IMR-90 (cell line): ENCODE measurements at regions not wholly inside any gene's neighbourhood (a gene's known extent, or its start where the extent isn't known, plus 50 kb on each side); places are given as distances from the start of the nearest gene placed in this dataset.

Experiments used
- ATAC-seq: fragments of 200-7000 bp; cut with Tn5 transposase; 2 replicates; pipeline ENCODE4 v1.9.1; 2020; ENCODE audit warnings: low read depth, mild to moderate bottlenecking, moderate library complexity
- BruUV-seq: library from RNA; stranded (reverse); fragments of 400-500 nt; replicated peaks from 2 replicates; lab custom pipeline; 2021; lab: Mats Ljungman, UMichigan
- CTCF ChIA-PET: fragments of 300-600 bp; formaldehyde crosslinking; extraction: SDS; loops from one replicate; lab custom pipeline; 2021; ENCODE audit warnings: antibody characterized with exemption; lab: Yijun Ruan, JAX
- POLR2A ChIA-PET: fragments of 300-600 bp; sonication (Branson Sonifier 250); formaldehyde crosslinking; loops from one replicate; lab custom pipeline; 2022; ENCODE audit warnings: antibody characterized with exemption; ENCODE audit not compliant: unreplicated experiment; lab: Charles Lee
- DNase-seq: peaks from one replicate; pipeline ENCODE4 v3.0.0; 2013
- H2AFZ ChIP-seq: replicated peaks from 2 replicates; pipeline ENCODE3; 2013; ENCODE audit warnings: low read length, mild to moderate bottlenecking; ENCODE audit not compliant: poor library complexity
- H2AK5ac ChIP-seq: 2 replicates; pipeline ENCODE4 v1.6.1; 2013; ENCODE audit warnings: low read depth, low read length, inconsistent platforms
- H2AK9ac ChIP-seq: replicated peaks from 2 replicates; pipeline ENCODE3; 2013; ENCODE audit warnings: mild to moderate bottlenecking, low read depth, low read length, moderate library complexity; ENCODE audit not compliant: poor library complexity
- H2BK120ac ChIP-seq: 2 replicates; pipeline ENCODE4 v1.6.1; 2013; ENCODE audit warnings: low read depth, low read length, inconsistent platforms
- H2BK15ac ChIP-seq: 3 replicates; pipeline ENCODE4 v1.6.1; 2013; ENCODE audit warnings: low read depth, low read length, inconsistent platforms
- H2BK20ac ChIP-seq: 2 replicates; pipeline ENCODE4 v1.6.1; 2013; ENCODE audit warnings: low read depth, mild to moderate bottlenecking, inconsistent platforms, low read length, moderate library complexity
- H2BK5ac ChIP-seq: 2 replicates; pipeline ENCODE4 v1.6.1; 2013; ENCODE audit warnings: mild to moderate bottlenecking, low read depth, low read length, inconsistent platforms; ENCODE audit not compliant: poor library complexity, severe bottlenecking
- H3K14ac ChIP-seq: replicated peaks from 2 replicates; pipeline ENCODE4 v1.6.1; 2013; ENCODE audit warnings: low read depth, low read length, inconsistent platforms
- H3K18ac ChIP-seq: 2 replicates; pipeline ENCODE4 v1.6.1; 2013; ENCODE audit warnings: low read depth, low read length, control low read depth
- H3K23ac ChIP-seq: 2 replicates; pipeline ENCODE4 v1.6.1; 2013; ENCODE audit warnings: low read depth, low read length, inconsistent platforms
- H3K27ac ChIP-seq: 2 replicates; pipeline ENCODE4 v1.5.1; 2013; ENCODE audit warnings: mild to moderate bottlenecking, control low read depth, low read length; ENCODE audit not compliant: insufficient read depth
- H3K27me3 ChIP-seq: 2 replicates; pipeline ENCODE4 v1.6.1; 2013; ENCODE audit warnings: low read length; ENCODE audit not compliant: control insufficient read depth, insufficient read depth
- H3K36me3 ChIP-seq: 2 replicates; pipeline ENCODE4 v1.6.1; 2013; ENCODE audit warnings: low read length, mixed read lengths; ENCODE audit not compliant: control insufficient read depth, insufficient read depth
- H3K4ac ChIP-seq: 2 replicates; pipeline ENCODE4 v1.6.1; 2013; ENCODE audit warnings: low read depth, low read length, inconsistent platforms
- H3K4me1 ChIP-seq: 2 replicates; pipeline ENCODE4 v1.6.1; 2013; ENCODE audit warnings: low read length, mixed read lengths; ENCODE audit not compliant: control insufficient read depth, insufficient read depth
- H3K4me2 ChIP-seq: 2 replicates; pipeline ENCODE4 v1.6.1; 2013; ENCODE audit warnings: low read depth, mild to moderate bottlenecking, control low read depth, low read length, moderate library complexity
- H3K4me3 ChIP-seq: 2 replicates; pipeline ENCODE4 v1.5.1; 2013; ENCODE audit warnings: low read depth, mild to moderate bottlenecking, control low read depth, low read length, moderate library complexity; ENCODE audit not compliant: insufficient read depth
- H3K56ac ChIP-seq: 2 replicates; pipeline ENCODE4 v1.6.1; 2013; ENCODE audit warnings: low read length, inconsistent platforms; ENCODE audit not compliant: insufficient read depth; ENCODE audit errors: extremely low read depth
- H3K79me1 ChIP-seq, 2 experiments: 2 replicates each; pipeline ENCODE4 v1.6.1; 2013; ENCODE audit warnings: low read length in 2 of 2, inconsistent platforms in 1 of 2, low read depth in 1 of 2
- H3K9ac ChIP-seq: 2 replicates; pipeline ENCODE4 v1.6.1; 2013; ENCODE audit warnings: low read depth, low read length, control low read depth
- H3K9me1 ChIP-seq: 2 replicates; pipeline ENCODE4 v1.6.1; 2013; ENCODE audit warnings: low read length, inconsistent platforms; ENCODE audit not compliant: insufficient read depth
- H3K9me3 ChIP-seq: 2 replicates; pipeline ENCODE4 v1.6.1; 2013; ENCODE audit warnings: low read length; ENCODE audit not compliant: control insufficient read depth, insufficient read depth
- H4K20me1 ChIP-seq: 2 replicates; pipeline ENCODE4 v1.6.1; 2013; ENCODE audit warnings: low read length, inconsistent platforms; ENCODE audit not compliant: insufficient read depth
- H4K5ac ChIP-seq: 2 replicates; pipeline ENCODE4 v1.6.1; 2013; ENCODE audit warnings: mild to moderate bottlenecking, low read depth, low read length, control low read depth
- H4K8ac ChIP-seq, 2 experiments: 2 replicates each; pipeline ENCODE4 v1.6.1; 2013; ENCODE audit warnings: low read depth in 2 of 2, low read length in 2 of 2, control low read depth in 1 of 2, inconsistent platforms in 1 of 2
- H4K91ac ChIP-seq: 2 replicates; pipeline ENCODE4 v1.6.1; 2013; ENCODE audit warnings: low read depth, low read length, inconsistent platforms; ENCODE audit not compliant: insufficient read depth
- MAFK ChIP-seq: IDR thresholded peaks from 2 replicates; pipeline ENCODE4 v1.6.1; 2012; ENCODE audit warnings: low read depth, low read length, improper control_type of control experiment
- POLR2A ChIP-seq: IDR thresholded peaks from 2 replicates; pipeline ENCODE4 v1.6.1; 2012; ENCODE audit warnings: mild to moderate bottlenecking, low read depth, low read length
- WGBS, 2 experiments: methylation state at CpG; one replicate each; pipeline versions ENCODE4 v1.1.5 to v1.1.7; 2013; ENCODE audit warnings: missing lambda C conversion rate in 2 of 2; ENCODE audit not compliant: insufficient read length in 1 of 2; ENCODE audit errors: extremely low coverage in 2 of 2; 5-methylcytosine and 5-hydroxymethylcytosine counted together
- dilution Hi-C: fragments of 300-500 bp; cut with HindIII; formaldehyde crosslinking; loops from one replicate; pipeline ENCODE4 v1.14.3; 2018; ENCODE audit warnings: low sequenced_read_pairs; ENCODE audit not compliant: unreplicated experiment
- in situ Hi-C: fragments of 300-500 bp; cut with MboI; formaldehyde crosslinking; loops from 3 replicates; pipeline ENCODE4 v1.14.3; 2019; ENCODE audit warnings: low sequenced_read_pairs, inconsistent platforms, mixed read lengths
- intact Hi-C: fragments of 100-400 bp; cut with micrococcal nuclease; formaldehyde crosslinking; loops from 2 replicates; pipeline ENCODE4 v1.10.0; 2022

- no peak overlapping the region for H3K4me3 ChIP-seq
- no peak overlapping the region for H3K27ac ChIP-seq
- POLR2A ChIA-PET = no interaction called here
- no peak overlapping the region for H2BK20ac ChIP-seq
- no peaks in the 10 kb centered on the region for H3K4me1 ChIP-seq
- no peaks in the 10 kb centered on the region for H3K9me1 ChIP-seq
- in situ Hi-C loops = no loop called here
- H3K23ac ChIP-seq = no peak overlapping the region
- ATAC-seq (no peak), DNase-seq (no peak)
- H4K20me1 ChIP-seq = no peaks in the 10 kb centered on the region
- no peak overlapping the region for H4K5ac ChIP-seq
- H2AK9ac ChIP-seq = no peak overlapping the region
- no peak overlapping the region for H2BK120ac ChIP-seq
- H3K79me1 ChIP-seq = no peaks in the 10 kb centered on the region
- H3K4me2 ChIP-seq = no peak overlapping the region
- H3K36me3 ChIP-seq = no peaks in the 10 kb centered on the region
- dilution Hi-C loops = no loop called here
- TF ChIP-seq POLR2A (no peak), MAFK (peak; percentile 37)
- intact Hi-C loops = no loop called here
- no peak overlapping the region for H3K4ac ChIP-seq
- H2AK5ac ChIP-seq = no peak overlapping the region
- H3K18ac ChIP-seq = no peak overlapping the region
- H2AFZ ChIP-seq = no peak overlapping the region
- H3K27me3 ChIP-seq = no peaks in the 10 kb centered on the region
- H4K91ac ChIP-seq = no peak overlapping the region
- no CpG with 5 or more reads among the region's 2 CpGs for WGBS, 2 experiments
- no peak overlapping the region for H2BK5ac ChIP-seq
- no peak overlapping the region for H3K14ac ChIP-seq
- CTCF ChIA-PET = no interaction called here
- no TSS peak for BruUV-seq
- no peak overlapping the region for H3K56ac ChIP-seq
- H3K9ac ChIP-seq = no peak overlapping the region
- H4K8ac ChIP-seq = no peak overlapping the region
- H2BK15ac ChIP-seq = no peak overlapping the region
- H3K9me3 ChIP-seq = 0 out of 2 replicates have a peak, but pooled peaks cover 5% of the 10 kb centered on the region
Observed at GRCh38 chr13:53691417-53691816, 662.8 kb downstream of the OLFM4 start.
